ENCODE measurements at regions not wholly inside any gene's neighbourhood (a gene's known extent, or its start where the extent isn't known, plus 50 kb on each side); places are given as distances from the start of the nearest gene placed in this dataset.

GRCh38 chr20:22529150-22530019 lies 55.0 kb downstream of the FOXA2 start:
- 38 to 52% (median 39%) methylated on average over 13 of the region's 13 CpGs for WGBS, 3 donors

GRCh38 chr20:22526512-22527012 lies 57.8 kb downstream of the FOXA2 start:
- ATAC-seq (no peak), DNase-seq (no peak)
- Histone ChIP-seq H3K9me3 (no peaks in the 10 kb centered on the region), H3K4me1 (no peaks in the 10 kb centered on the region), H3K27ac (no peak overlapping the region), H3K36me3 (ENCODE audit: insufficient read depth in 1 of 2, low read depth in 1 of 2) (no peaks in the 10 kb centered on the region), H3K27me3 (ENCODE audit: insufficient read depth in 3 of 3, low read length in 2 of 3) (peaks cover 0 to 3% (median 0%) of the 10 kb centered on the region in 3 donors), H3K4me3 (no peak overlapping the region)
- WGBS, 3 donors = 72 to 78% (median 77%) methylated on average over 3 of the region's 3 CpGs
- no peak for TF ChIP-seq CTCF (IDR thresholded peaks at IDR 0.05)
- intact Hi-C loops (cut with DNase I) = no loop called here

More at GRCh38 chr20:22529150-22530019, 55.0 kb downstream of the FOXA2 start:
- H3K27me3 ChIP-seq (ENCODE audit: insufficient read depth in 3 of 3, low read length in 2 of 3) = no peaks in the 10 kb centered on the region
- no peak for TF ChIP-seq CTCF (IDR thresholded peaks at IDR 0.05)
- H3K36me3 ChIP-seq (ENCODE audit: insufficient read depth in 1 of 2, low read depth in 1 of 2) = no peaks in the 10 kb centered on the region
- no peaks in the 10 kb centered on the region for H3K9me3 ChIP-seq
- H3K27ac ChIP-seq = no peak overlapping the region
- DNase-seq (no peak), ATAC-seq (no peak)
- H3K4me3 ChIP-seq = no peak overlapping the region
- no peaks in the 10 kb centered on the region for H3K4me1 ChIP-seq
- intact Hi-C loops (cut with DNase I) = no loop called here

- no peak overlapping the region for H3K27ac ChIP-seq
- TF ChIP-seq CTCF (IDR thresholded peaks at IDR 0.05) = no peak
- DNase-seq (no peak), ATAC-seq (no peak)
- no peaks in the 10 kb centered on the region for H3K4me1 ChIP-seq
- 64 to 76% (median 67%) methylated on average over 7 of the region's 7 CpGs for WGBS, 3 donors
- intact Hi-C loops (cut with DNase I) = no loop called here
- no peak overlapping the region for H3K4me3 ChIP-seq
- H3K27me3 ChIP-seq (ENCODE audit: insufficient read depth in 3 of 3, low read length in 2 of 3) = peaks cover 0 to 3% (median 0%) of the 10 kb centered on the region in 3 donors
- H3K36me3 ChIP-seq (ENCODE audit: insufficient read depth in 1 of 2, low read depth in 1 of 2) = no peaks in the 10 kb centered on the region
- H3K9me3 ChIP-seq = no peaks in the 10 kb centered on the region
Measured at GRCh38 chr20:22525821-22526220, 58.6 kb downstream of the FOXA2 start.

- 83 to 86% (median 84%) methylated on average over 4 of the region's 4 CpGs for WGBS, 3 donors
- DNase-seq (no peak), ATAC-seq (no peak)
- Histone ChIP-seq H3K9me3 (no peaks in the 10 kb centered on the region), H3K27me3 (ENCODE audit: insufficient read depth in 3 of 3, low read length in 2 of 3) (peaks cover 0 to 3% (median 0%) of the 10 kb centered on the region in 3 donors), H3K36me3 (ENCODE audit: insufficient read depth in 1 of 2, low read depth in 1 of 2) (no peaks in the 10 kb centered on the region), H3K27ac (no peak overlapping the region), H3K4me1 (no peaks in the 10 kb centered on the region), H3K4me3 (no peak overlapping the region)
- no peak for TF ChIP-seq CTCF (IDR thresholded peaks at IDR 0.05)
- intact Hi-C loops (cut with DNase I) = no loop called here
Measured at GRCh38 chr20:22525069-22525820, 59.1 kb downstream of the FOXA2 start.
